Kidney (tissue), 13 donors: ENCODE measurements at regions not wholly inside any gene's neighbourhood (a gene's known extent, or its start where the extent isn't known, plus 50 kb on each side); places are given as distances from the start of the nearest gene placed in this dataset.

Source experiments
- DNase-seq, 5 donors: peaks; one replicate each; pipeline ENCODE4 v3.0.0-alpha.2; 2013 to 2020
- FAIRE-seq: peaks from 2 replicates; lab custom pipeline; 2012; peaks lifted over from hg19 to GRCh38; lab: Jason Lieb, UNC
- H3K27ac ChIP-seq, 2 donors: one replicate each; pipeline ENCODE4 v1.7.0; 2013; ENCODE audit warnings: low read depth in 2 of 2, low read length in 2 of 2, inconsistent platforms in 1 of 2
- H3K27me3 ChIP-seq: one replicate; pipeline ENCODE4 v1.7.1; 2013; ENCODE audit warnings: low read length, inconsistent platforms; ENCODE audit not compliant: control insufficient read depth, insufficient read depth
- H3K36me3 ChIP-seq, 3 donors: one replicate each; pipeline versions ENCODE4 v1.7.0 to v1.7.1; 2013; ENCODE audit warnings: low read length in 3 of 3, control low read depth in 1 of 3, inconsistent platforms in 1 of 3; ENCODE audit not compliant: insufficient read depth in 3 of 3, control insufficient read depth in 2 of 3
- H3K4me1 ChIP-seq, 3 donors: one replicate each; pipeline versions ENCODE4 v1.7.0 to v1.7.1; 2013; ENCODE audit warnings: low read length in 3 of 3, inconsistent platforms in 1 of 3, low read depth in 1 of 3; ENCODE audit not compliant: control insufficient read depth in 2 of 3, insufficient read depth in 2 of 3
- H3K4me3 ChIP-seq, 3 donors: one replicate each; pipeline versions ENCODE4 v1.7.0 to v1.8.1; 2013; ENCODE audit warnings: low read length in 3 of 3, control low read depth in 1 of 3, inconsistent platforms in 1 of 3
- H3K9ac ChIP-seq, 3 donors: one replicate each; pipeline versions ENCODE4 v1.7.0 to v1.7.1; 2013; ENCODE audit warnings: low read length in 3 of 3, control low read depth in 1 of 3, inconsistent platforms in 1 of 3
- H3K9me3 ChIP-seq, 3 donors: one replicate each; pipeline versions ENCODE4 v1.7.0 to v1.7.1; 2013; ENCODE audit warnings: low read length in 3 of 3, control low read depth in 1 of 3, inconsistent platforms in 1 of 3; ENCODE audit not compliant: control insufficient read depth in 2 of 3, insufficient read depth in 1 of 3
- intact Hi-C: fragments of 100-400 bp; cut with DNase I; formaldehyde crosslinking; loops from one replicate; pipeline ENCODE4 v1.11.1; 2022
- TF ChIP-seq, protein P1 (sequence below): IDR thresholded peaks from 3 replicates; pipeline ENCODE4 v1.5.1; 2012; ENCODE audit warnings: mild to moderate bottlenecking, moderate library complexity, borderline replicate concordance; ENCODE audit not compliant: insufficient read depth; ENCODE audit errors: extremely low read depth
- donor health status: control.
- donor health status: control.
- donor health status: control.
- donor health status: control.
- donor health status: control.
- donor health status: DM: yes; HTN: yes; CAD: no.
- donor health status: Normal renal cell carcinoma (clear cell type).

- H3K9ac ChIP-seq: no peak overlapping the region
- H3K27ac ChIP-seq: no peak overlapping the region
- H3K27me3 ChIP-seq: no peaks in the 10 kb centered on the region
- intact Hi-C loops: no loop called here
- no peak overlapping the region for H3K4me3 ChIP-seq
- H3K36me3 ChIP-seq: no peaks in the 10 kb centered on the region
- TF ChIP-seq, protein P1, sequence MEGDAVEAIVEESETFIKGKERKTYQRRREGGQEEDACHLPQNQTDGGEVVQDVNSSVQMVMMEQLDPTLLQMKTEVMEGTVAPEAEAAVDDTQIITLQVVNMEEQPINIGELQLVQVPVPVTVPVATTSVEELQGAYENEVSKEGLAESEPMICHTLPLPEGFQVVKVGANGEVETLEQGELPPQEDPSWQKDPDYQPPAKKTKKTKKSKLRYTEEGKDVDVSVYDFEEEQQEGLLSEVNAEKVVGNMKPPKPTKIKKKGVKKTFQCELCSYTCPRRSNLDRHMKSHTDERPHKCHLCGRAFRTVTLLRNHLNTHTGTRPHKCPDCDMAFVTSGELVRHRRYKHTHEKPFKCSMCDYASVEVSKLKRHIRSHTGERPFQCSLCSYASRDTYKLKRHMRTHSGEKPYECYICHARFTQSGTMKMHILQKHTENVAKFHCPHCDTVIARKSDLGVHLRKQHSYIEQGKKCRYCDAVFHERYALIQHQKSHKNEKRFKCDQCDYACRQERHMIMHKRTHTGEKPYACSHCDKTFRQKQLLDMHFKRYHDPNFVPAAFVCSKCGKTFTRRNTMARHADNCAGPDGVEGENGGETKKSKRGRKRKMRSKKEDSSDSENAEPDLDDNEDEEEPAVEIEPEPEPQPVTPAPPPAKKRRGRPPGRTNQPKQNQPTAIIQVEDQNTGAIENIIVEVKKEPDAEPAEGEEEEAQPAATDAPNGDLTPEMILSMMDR: no peak
- no peaks in the 10 kb centered on the region for H3K9me3 ChIP-seq
- FAIRE-seq (no peak), DNase-seq (no peak)
- no peaks in the 10 kb centered on the region for H3K4me1 ChIP-seq
These were observed 225.5 kb downstream of the ZNF674 start for GRCh38 chrX:46319750-46320149.

DNA sequence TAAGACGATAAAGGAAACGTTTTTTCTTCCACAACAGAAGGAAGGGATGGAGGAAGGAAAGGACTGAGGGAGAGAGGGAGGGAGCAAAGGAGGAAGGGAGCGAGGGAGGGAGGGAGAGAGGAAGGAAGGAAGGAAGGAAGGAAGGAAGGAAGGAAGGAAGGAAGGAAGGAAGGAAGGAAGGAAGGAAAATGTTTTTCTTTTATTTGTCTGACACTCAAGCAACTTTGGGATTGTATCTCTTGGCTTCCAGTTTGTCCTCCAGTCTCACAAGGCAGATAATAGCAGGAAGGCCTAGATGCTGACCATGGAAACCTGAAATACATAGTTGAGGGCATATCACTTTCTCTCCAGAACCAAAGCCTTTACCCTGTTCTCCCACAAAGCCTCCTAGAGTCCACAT lies 226.7 kb downstream of the ZNF674 start:
- FAIRE-seq (no peak), DNase-seq (no peak)

DNA sequence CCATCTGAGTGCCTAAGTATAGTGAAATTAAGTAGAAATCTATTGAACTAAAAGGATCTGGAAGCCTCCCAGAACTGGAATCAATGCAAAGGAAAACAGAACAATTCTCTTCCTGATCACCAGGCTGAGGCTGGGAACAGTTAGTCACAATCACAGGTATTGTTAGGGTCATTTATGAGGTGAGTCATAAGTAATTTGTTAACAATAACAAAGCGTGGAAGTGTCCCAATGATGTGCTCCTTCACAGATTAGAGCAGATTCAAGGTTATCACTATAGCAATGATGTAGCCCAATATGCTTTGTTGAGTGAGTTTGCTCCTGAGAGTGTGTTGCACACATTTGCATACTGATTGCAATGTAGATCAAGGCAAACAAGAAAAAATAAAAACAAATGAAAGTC lies 228.1 kb downstream of the ZNF674 start:
- DNase-seq: no peak
- TF ChIP-seq, protein P1: no peak
- no peak overlapping the region for H3K27ac ChIP-seq
- H3K4me3 ChIP-seq: no peak overlapping the region
- intact Hi-C loops: no loop called here
- no peaks in the 10 kb centered on the region for H3K4me1 ChIP-seq
- H3K36me3 ChIP-seq: no peaks in the 10 kb centered on the region
- H3K27me3 ChIP-seq: no peaks in the 10 kb centered on the region
- no peak for FAIRE-seq
- H3K9me3 ChIP-seq: no peaks in the 10 kb centered on the region
- no peak overlapping the region for H3K9ac ChIP-seq

More for the DNA sequence above, 226.7 kb downstream of the ZNF674 start:
- no peak overlapping the region for H3K9ac ChIP-seq
- no peaks in the 10 kb centered on the region for H3K36me3 ChIP-seq
- H3K27me3 ChIP-seq: no peaks in the 10 kb centered on the region
- H3K4me1 ChIP-seq: no peaks in the 10 kb centered on the region
- no peak overlapping the region for H3K4me3 ChIP-seq
- intact Hi-C loops: no loop called here
- no peak overlapping the region for H3K27ac ChIP-seq
- TF ChIP-seq, protein P1: no peak
- no peaks in the 10 kb centered on the region for H3K9me3 ChIP-seq

DNA sequence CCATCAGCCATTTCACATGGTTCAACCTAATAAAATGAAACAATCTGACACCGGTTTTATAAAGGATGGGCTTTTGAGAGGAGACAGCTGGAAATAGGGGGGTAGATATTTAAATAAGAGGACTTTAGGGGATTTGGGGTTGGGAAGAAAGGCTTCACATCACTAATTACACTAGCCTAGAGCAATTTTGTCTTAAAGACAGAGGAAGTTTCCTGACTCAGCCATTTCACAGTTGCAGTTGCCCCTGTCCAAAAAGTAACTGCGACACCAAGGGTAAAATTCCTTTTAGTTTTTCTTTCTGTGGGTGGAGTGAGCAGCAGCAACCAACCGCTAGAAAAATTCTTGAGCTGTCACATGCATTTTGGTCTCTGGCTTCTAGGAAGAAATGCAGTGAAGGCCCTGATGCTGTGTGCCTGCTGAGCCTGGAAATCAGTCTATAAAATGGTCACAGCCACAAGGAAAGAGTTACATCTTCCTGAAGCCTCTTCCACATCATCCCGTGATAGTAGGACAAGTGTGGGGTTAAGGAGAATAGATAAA lies 233.6 kb downstream of the ZNF674 start:
- DNase-seq (no peak), FAIRE-seq (no peak)
- intact Hi-C loops: no loop called here
- Histone ChIP-seq H3K36me3 (no peaks in the 10 kb centered on the region), H3K9me3 (no peaks in the 10 kb centered on the region), H3K27me3 (no peaks in the 10 kb centered on the region), H3K27ac (no peak overlapping the region), H3K9ac (no peak overlapping the region), H3K4me1 (peaks cover 0 to 10% (median 0%) of the 10 kb centered on the region in 3 donors), H3K4me3 (no peak overlapping the region)
- TF ChIP-seq, protein P1: no peak
